WI38 (cell line): ENCODE measurements at regions not wholly inside any gene's neighbourhood (a gene's known extent, or its start where the extent isn't known, plus 50 kb on each side); places are given as distances from the start of the nearest gene placed in this dataset.

Source experiments
- H3K4me3 ChIP-seq: 2 replicates; pipeline ENCODE4 v1.5.1; 2011; ENCODE audit warnings: low read depth, mild to moderate bottlenecking, control low read depth, low read length
- TF ChIP-seq, protein P1 (sequence below): IDR thresholded peaks from 2 replicates; pipeline ENCODE4 v1.5.1; 2012; ENCODE audit warnings: low read depth, mild to moderate bottlenecking, control low read depth, low read length

DNA sequence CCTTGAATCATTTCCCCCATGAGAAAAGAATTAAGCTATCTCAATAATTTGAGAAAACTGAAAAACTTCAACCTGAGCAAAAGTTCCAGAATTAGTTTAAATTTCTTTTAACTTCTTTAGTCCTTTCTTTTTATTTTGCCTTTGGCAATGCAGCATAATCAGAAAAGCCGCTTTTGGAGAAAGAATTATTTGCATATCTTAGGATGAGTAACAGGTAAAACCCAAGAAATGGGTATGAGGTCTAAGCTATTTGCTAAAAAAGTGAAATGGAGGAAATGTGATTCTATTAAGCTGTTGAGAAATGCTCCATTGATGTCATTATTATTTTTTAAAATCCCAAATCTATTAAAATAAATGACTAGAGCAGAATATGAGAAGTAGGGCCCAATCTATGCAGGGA lies 1238.3 kb upstream of the GBE1 start:
- TF ChIP-seq, protein P1, sequence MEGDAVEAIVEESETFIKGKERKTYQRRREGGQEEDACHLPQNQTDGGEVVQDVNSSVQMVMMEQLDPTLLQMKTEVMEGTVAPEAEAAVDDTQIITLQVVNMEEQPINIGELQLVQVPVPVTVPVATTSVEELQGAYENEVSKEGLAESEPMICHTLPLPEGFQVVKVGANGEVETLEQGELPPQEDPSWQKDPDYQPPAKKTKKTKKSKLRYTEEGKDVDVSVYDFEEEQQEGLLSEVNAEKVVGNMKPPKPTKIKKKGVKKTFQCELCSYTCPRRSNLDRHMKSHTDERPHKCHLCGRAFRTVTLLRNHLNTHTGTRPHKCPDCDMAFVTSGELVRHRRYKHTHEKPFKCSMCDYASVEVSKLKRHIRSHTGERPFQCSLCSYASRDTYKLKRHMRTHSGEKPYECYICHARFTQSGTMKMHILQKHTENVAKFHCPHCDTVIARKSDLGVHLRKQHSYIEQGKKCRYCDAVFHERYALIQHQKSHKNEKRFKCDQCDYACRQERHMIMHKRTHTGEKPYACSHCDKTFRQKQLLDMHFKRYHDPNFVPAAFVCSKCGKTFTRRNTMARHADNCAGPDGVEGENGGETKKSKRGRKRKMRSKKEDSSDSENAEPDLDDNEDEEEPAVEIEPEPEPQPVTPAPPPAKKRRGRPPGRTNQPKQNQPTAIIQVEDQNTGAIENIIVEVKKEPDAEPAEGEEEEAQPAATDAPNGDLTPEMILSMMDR = no peak

DNA sequence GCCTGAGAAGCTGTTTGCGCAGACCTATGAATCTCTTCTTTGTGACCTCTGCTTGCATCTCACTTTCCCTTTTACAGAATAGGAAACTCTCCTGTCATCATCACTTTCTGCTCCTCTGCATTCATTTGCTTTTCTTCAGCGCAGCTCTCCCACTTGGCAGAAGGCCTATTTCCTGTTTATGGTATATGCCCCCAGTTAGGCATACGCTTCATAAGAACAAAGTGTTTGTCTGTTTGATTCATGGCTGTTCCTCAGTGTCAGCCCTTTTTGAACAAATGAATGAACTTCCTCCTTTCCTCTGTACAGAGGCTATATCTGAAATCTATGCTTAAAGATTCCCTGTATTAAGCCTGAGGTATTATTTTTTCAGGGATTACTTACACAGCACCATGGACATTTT lies 1216.9 kb upstream of the GBE1 start:
- TF ChIP-seq, protein P1 = no peak
- no peak overlapping the region for H3K4me3 ChIP-seq

More for the DNA sequence above, 1238.3 kb upstream of the GBE1 start:
- no peak overlapping the region for H3K4me3 ChIP-seq

DNA sequence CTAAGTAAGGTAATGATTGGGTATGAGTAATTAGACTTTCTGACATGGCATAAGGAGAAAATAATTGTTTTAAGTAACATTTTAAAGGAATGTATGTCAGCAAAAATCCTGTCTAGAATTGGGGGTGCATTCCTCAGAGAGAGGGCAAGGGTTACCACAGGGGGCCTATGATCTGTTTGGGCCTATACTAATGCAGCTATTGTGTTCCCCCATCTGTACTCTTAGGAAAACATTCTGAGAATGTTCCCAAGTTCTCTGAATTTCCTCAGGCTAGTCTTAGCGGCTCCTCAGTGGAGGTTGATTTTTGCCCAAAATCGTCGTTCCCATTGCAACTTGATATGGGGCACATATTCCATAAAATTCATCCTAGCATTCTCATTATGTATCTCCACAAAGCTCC lies 1216.4 kb upstream of the GBE1 start:
- no peak overlapping the region for H3K4me3 ChIP-seq
- TF ChIP-seq, protein P1 = no peak

DNA sequence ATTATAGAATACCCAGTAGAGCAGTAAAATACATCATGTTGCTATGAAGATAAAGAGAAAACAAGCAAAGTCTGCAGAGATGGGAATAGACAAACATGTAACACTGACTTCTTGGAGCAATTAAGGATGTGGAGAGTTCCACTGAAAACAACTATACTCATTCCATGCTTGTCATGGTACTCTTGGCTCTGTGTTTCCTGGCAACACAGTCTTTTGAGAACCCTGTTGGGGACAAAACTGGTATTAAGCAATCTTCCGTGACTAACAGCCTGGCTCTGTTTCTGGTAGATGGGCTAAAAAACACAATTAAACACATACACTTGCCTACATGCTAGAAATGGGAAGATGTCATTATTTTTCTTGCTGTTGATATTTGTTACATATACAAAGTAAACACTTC lies 1212.3 kb upstream of the GBE1 start:
- TF ChIP-seq, protein P1 = no peak
- H3K4me3 ChIP-seq = no peak overlapping the region

DNA sequence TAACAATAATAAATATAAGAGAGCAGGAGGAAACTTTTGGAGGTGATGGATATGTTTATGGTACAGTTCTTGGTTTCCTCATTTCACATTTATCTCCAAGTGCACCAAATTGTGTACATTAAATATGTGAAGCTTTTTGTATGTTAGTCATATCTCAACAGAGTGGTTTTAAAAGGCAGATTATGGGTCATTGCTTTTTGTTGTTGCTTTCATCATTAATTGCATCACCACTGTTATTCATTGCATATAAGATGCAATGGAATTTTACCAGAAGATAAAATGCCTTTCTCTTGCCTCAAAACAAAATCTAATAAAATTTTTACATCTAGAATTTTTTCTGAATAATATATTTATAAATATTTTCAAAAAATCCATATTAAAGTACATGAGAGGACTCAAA lies 1198.9 kb upstream of the GBE1 start:
- TF ChIP-seq, protein P1 = no peak
- H3K4me3 ChIP-seq = no peak overlapping the region

DNA sequence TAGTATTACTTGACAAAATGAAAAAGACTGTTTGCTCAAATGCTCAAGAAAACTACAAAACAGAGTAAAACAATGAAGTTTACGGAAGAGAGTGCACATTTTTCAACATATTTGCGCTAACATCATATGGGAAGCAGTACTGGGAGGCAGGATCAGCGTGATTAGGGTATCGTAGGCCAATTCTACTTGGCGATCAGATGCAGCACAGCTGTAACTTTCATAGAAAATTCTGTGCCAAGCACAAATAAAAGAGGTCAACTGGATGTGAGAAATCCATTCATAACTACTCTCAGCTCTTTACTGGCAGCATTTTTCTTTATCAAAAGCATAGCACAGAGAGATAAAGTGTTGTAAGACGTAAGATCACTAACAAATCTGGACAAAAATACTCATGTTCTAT lies 1196.3 kb upstream of the GBE1 start:
- H3K4me3 ChIP-seq = no peak overlapping the region
- TF ChIP-seq, protein P1 = no peak

DNA sequence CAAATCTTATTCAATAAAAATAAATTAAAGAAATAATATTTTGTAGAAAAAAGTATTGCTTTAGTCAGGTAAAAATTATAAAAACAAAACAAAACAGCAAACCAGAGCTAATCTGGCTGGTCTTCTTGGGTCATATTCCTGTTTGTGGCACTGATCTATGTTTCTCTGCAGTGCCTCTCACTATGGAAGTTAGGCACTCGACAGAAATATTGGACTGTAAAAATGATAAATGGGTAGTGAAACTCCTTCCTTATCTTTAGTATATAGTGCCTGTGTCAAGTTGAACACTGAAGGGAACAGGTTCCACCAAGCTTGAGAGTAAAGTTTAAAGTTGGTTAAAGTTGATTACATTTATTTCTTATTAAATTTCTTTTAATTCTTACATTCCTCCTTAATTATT lies 1195.6 kb upstream of the GBE1 start:
- TF ChIP-seq, protein P1 = no peak

DNA sequence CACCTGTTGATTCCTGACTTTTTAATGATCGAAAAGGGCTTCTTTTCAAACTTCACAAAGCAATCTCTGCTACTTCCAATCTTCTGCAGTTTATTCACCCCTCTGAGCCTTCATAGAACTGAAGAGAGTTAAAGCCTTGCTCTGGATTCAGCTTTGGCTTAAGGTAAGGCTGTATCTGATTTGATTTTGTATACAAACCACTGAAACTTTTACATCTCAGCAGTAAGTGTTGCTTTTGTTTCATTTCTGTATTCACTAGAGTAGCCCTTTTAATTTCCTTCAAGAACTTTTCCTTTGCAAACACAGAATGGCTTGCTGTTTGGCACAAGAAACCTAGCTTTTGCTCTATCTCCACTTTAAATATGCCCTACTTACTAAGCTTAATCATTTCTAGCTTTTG lies 1193.0 kb upstream of the GBE1 start:
- TF ChIP-seq, protein P1 = no peak
- H3K4me3 ChIP-seq = no peak overlapping the region

More for the DNA sequence above, 1195.6 kb upstream of the GBE1 start:
- H3K4me3 ChIP-seq = no peak overlapping the region
